Mesendoderm (in vitro differentiated cells): ENCODE measurements at regions not wholly inside any gene's neighbourhood (a gene's known extent, or its start where the extent isn't known, plus 50 kb on each side); places are given as distances from the start of the nearest gene placed in this dataset.

Experiments used
- DNase-seq: peaks from one replicate; pipeline ENCODE4 v3.0.0; 2013
- H2AK5ac ChIP-seq: 2 replicates; pipeline ENCODE4 v1.6.1; 2013; ENCODE audit warnings: low read length, inconsistent platforms
- H2BK120ac ChIP-seq: 2 replicates; pipeline ENCODE4 v1.6.1; 2013; ENCODE audit warnings: low read depth, mild to moderate bottlenecking, low read length, moderate library complexity, mixed read lengths
- H2BK15ac ChIP-seq: replicated peaks from 2 replicates; pipeline ENCODE4 v1.6.1; 2013; ENCODE audit warnings: low read depth, mild to moderate bottlenecking, moderate library complexity
- H2BK5ac ChIP-seq: 2 replicates; pipeline ENCODE4 v1.6.1; 2013; ENCODE audit warnings: low read length, inconsistent platforms
- H3K18ac ChIP-seq: 2 replicates; pipeline ENCODE4 v1.6.1; 2013; ENCODE audit warnings: mild to moderate bottlenecking, low read length, mixed read lengths
- H3K23ac ChIP-seq: one replicate; pipeline ENCODE4 v1.6.1; 2013; ENCODE audit warnings: low read length
- H3K27ac ChIP-seq: 2 replicates; pipeline ENCODE4 v1.5.1; 2013; ENCODE audit warnings: low read depth, mild to moderate bottlenecking, inconsistent platforms, low read length, moderate library complexity
- H3K27me3 ChIP-seq: 2 replicates; pipeline ENCODE4 v1.6.1; 2013; ENCODE audit warnings: low read length, control low read depth, mild to moderate bottlenecking, inconsistent platforms; ENCODE audit not compliant: insufficient read depth, poor library complexity
- H3K36me3 ChIP-seq: 2 replicates; pipeline ENCODE4 v1.6.1; 2013; ENCODE audit warnings: low read length, inconsistent platforms; ENCODE audit not compliant: control insufficient read depth, insufficient read depth
- H3K4ac ChIP-seq: one replicate; pipeline ENCODE4 v1.6.1; 2013; ENCODE audit warnings: low read depth, mild to moderate bottlenecking, low read length, moderate library complexity
- H3K4me1 ChIP-seq: 2 replicates; pipeline ENCODE4 v1.6.1; 2013; ENCODE audit warnings: low read depth, low read length, inconsistent platforms; ENCODE audit not compliant: control insufficient read depth
- H3K4me2 ChIP-seq: 2 replicates; pipeline ENCODE4 v1.6.1; 2013; ENCODE audit warnings: low read length
- H3K4me3 ChIP-seq: 2 replicates; pipeline ENCODE4 v1.5.1; 2013; ENCODE audit warnings: mild to moderate bottlenecking, low read length
- H3K56ac ChIP-seq: one replicate; pipeline ENCODE4 v1.6.1; 2013; ENCODE audit warnings: low read length
- H3K79me1 ChIP-seq: 2 replicates; pipeline ENCODE4 v1.6.1; 2013; ENCODE audit warnings: low read length, inconsistent platforms
- H3K79me2 ChIP-seq: 2 replicates; pipeline ENCODE4 v1.6.1; 2013; ENCODE audit warnings: mild to moderate bottlenecking, low read length; ENCODE audit not compliant: control insufficient read depth, insufficient read depth
- H3K9ac ChIP-seq: 2 replicates; pipeline ENCODE4 v1.6.1; 2013; ENCODE audit warnings: low read length, inconsistent platforms
- H4K5ac ChIP-seq: one replicate; pipeline ENCODE4 v1.6.1; 2013; ENCODE audit warnings: low read length
- H4K8ac ChIP-seq: one replicate; pipeline ENCODE4 v1.6.1; 2013; ENCODE audit warnings: low read depth, mild to moderate bottlenecking, control low read depth, low read length, moderate library complexity
- WGBS: extraction: QIAGEN DNeasy Blood & Tissue Kit; methylation state at CpG from one replicate; pipeline ENCODE4 v1.1.7; 2013; ENCODE audit warnings: low lambda C conversion rate, missing lambda C conversion rate; ENCODE audit not compliant: insufficient coverage; ENCODE audit errors: extremely low coverage; 5-methylcytosine and 5-hydroxymethylcytosine counted together

DNA sequence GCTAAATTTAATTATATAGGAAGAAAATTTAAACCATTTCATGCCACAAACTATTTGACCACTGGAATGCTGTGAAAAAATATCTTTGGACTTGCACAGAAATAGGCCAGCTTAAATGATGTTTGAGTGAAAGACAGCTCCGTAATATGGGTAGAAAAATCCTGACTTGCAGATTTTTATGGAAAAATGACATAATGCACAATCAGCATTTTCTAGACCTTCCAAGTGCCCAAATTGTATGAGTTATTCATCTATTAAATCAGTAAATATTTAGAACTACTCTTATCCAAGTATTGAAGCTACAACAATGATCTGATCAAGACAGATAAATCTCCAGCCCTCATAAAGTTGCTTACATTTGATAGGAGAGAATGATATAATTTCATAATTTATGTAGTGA lies 691.1 kb upstream of the DDX18 start:
- Histone ChIP-seq H3K4ac (no peak overlapping the region), H3K36me3 (no peaks in the 10 kb centered on the region), H3K4me3 (no peak overlapping the region), H3K79me1 (no peaks in the 10 kb centered on the region), H2BK15ac (no peak overlapping the region), H2BK120ac (no peak overlapping the region), H3K56ac (no peak overlapping the region), H4K8ac (no peak overlapping the region), H2BK5ac (no peak overlapping the region), H3K27me3 (no peaks in the 10 kb centered on the region), H3K4me2 (no peak overlapping the region), H3K27ac (no peak overlapping the region), H4K5ac (no peak overlapping the region), H3K23ac (no peak overlapping the region), H3K18ac (no peak overlapping the region), H2AK5ac (no peak overlapping the region), H3K79me2 (no peaks in the 10 kb centered on the region), H3K9ac (no peak overlapping the region), H3K4me1 (no peaks in the 10 kb centered on the region)
- DNase-seq: no peak
- no CpG with 5 or more reads among the region's 1 CpG for WGBS

DNA sequence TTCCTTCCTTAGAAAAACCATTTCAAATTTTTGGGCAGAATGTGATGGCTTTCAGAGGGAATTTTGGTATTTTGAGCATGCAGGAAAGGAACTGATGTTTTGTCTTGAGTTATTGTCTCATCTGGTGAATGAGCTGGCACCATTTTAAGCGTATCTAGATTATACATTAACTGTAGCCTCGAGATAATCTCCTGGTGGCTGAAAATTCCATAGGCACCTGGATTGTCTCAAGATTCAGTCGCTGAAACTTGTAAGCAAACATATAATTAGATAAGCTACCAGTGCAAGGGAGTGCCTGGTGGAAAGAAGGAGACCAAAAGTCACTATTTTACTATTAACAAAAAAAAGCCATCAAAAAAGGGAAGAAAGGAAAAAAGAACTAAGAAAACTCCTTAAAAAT lies 687.8 kb upstream of the DDX18 start:
- no peak overlapping the region for H3K23ac ChIP-seq
- no peak overlapping the region for H2BK5ac ChIP-seq
- DNase-seq: no peak
- no peak overlapping the region for H4K8ac ChIP-seq
- no peak overlapping the region for H3K4me2 ChIP-seq
- no peaks in the 10 kb centered on the region for H3K79me2 ChIP-seq
- H3K27ac ChIP-seq: no peak overlapping the region
- no peak overlapping the region for H4K5ac ChIP-seq
- H2BK15ac ChIP-seq: no peak overlapping the region
- H3K27me3 ChIP-seq: no peaks in the 10 kb centered on the region
- H3K9ac ChIP-seq: no peak overlapping the region
- no peak overlapping the region for H2BK120ac ChIP-seq
- H3K79me1 ChIP-seq: no peaks in the 10 kb centered on the region
- no peaks in the 10 kb centered on the region for H3K4me1 ChIP-seq
- no peak overlapping the region for H3K18ac ChIP-seq
- H3K4ac ChIP-seq: no peak overlapping the region
- H3K36me3 ChIP-seq: no peaks in the 10 kb centered on the region
- no CpG with 5 or more reads among the region's 3 CpGs for WGBS
- H2AK5ac ChIP-seq: no peak overlapping the region
- no peak overlapping the region for H3K4me3 ChIP-seq
- no peak overlapping the region for H3K56ac ChIP-seq

DNA sequence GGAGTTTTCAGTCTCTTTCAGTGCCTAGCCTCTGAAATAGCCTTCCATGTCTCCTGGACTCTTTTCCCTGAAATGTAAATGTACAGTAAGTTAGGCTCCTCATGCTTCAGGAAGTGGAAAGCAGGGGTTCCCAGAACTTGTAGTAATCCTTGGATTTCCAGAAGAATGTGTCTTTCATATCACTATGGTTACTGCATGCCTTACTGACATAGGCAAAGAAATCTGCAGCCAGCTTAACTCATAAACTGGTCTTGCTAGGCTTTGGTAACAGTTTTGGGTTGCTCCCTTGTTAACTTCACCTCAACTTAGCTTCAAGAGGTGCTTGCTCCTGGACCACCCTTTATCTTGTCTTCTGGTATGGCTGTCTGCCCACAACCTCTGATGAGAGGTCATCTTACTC lies 686.8 kb upstream of the DDX18 start:
- Histone ChIP-seq H3K4me2 (no peak overlapping the region), H3K4me3 (no peak overlapping the region), H3K79me1 (no peaks in the 10 kb centered on the region), H3K4me1 (no peaks in the 10 kb centered on the region), H2BK120ac (no peak overlapping the region), H3K36me3 (no peaks in the 10 kb centered on the region), H2AK5ac (no peak overlapping the region), H3K23ac (no peak overlapping the region), H3K27me3 (no peaks in the 10 kb centered on the region), H2BK15ac (no peak overlapping the region), H3K18ac (no peak overlapping the region), H3K79me2 (no peaks in the 10 kb centered on the region), H2BK5ac (no peak overlapping the region), H4K5ac (no peak overlapping the region), H3K9ac (no peak overlapping the region), H3K56ac (no peak overlapping the region), H3K27ac (no peak overlapping the region), H4K8ac (no peak overlapping the region), H3K4ac (no peak overlapping the region)
- DNase-seq: peak; percentile 21

DNA sequence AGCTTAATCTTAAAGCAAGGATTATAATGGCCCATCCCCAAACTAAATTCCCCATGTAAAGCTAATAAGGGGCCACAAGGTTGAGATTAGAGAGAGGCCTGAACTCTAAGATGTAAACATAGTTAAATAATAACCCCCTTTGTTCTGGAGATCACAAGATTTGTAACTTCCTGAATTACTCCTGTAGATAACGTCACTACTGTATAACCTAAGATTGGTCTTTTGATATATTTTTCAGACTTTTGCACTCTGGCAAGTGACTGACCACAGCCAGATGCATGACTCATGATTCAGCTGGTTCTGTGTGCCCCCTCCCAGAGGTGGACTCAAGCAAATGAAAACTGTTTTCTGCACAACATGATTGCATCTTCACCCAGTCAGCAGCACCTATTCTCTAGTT lies 686.0 kb upstream of the DDX18 start:
- H2BK15ac ChIP-seq: no peak overlapping the region
- H4K8ac ChIP-seq: no peak overlapping the region
- H3K23ac ChIP-seq: no peak overlapping the region
- H3K36me3 ChIP-seq: no peaks in the 10 kb centered on the region
- H3K4me1 ChIP-seq: no peaks in the 10 kb centered on the region
- no peak overlapping the region for H3K18ac ChIP-seq
- no peaks in the 10 kb centered on the region for H3K79me2 ChIP-seq
- H3K4me2 ChIP-seq: no peak overlapping the region
- no peak overlapping the region for H3K9ac ChIP-seq
- no peak overlapping the region for H3K4ac ChIP-seq
- H3K79me1 ChIP-seq: no peaks in the 10 kb centered on the region
- H3K27me3 ChIP-seq: no peaks in the 10 kb centered on the region
- no peak overlapping the region for H2BK5ac ChIP-seq
- no peak overlapping the region for H3K4me3 ChIP-seq
- DNase-seq: no peak
- no peak overlapping the region for H4K5ac ChIP-seq
- H3K56ac ChIP-seq: no peak overlapping the region
- H3K27ac ChIP-seq: no peak overlapping the region
- H2BK120ac ChIP-seq: no peak overlapping the region
- WGBS: no CpG with 5 or more reads among the region's 1 CpG
- H2AK5ac ChIP-seq: no peak overlapping the region

DNA sequence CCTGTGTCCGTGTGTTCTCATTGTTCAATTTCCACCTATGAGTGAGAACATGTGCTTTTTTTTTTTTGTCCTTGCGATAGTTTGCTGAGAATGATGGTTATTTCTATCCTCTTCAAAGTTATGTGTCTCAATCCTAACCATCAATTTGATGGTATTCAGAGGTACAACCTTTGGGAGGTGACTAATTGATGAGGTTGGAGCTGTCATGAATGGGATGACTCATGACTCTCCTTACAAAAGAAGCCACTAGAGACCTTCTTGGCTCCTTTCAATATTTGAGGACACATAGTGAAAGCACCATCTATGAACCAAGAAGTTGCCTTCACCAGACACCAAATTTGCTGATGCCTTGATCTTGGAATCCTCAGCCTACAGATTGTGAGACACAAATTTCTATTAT lies 677.1 kb upstream of the DDX18 start:
- H2BK15ac ChIP-seq: no peak overlapping the region
- no peak overlapping the region for H4K8ac ChIP-seq
- no peak overlapping the region for H4K5ac ChIP-seq
- H2BK120ac ChIP-seq: no peak overlapping the region
- H2AK5ac ChIP-seq: no peak overlapping the region
- H3K79me2 ChIP-seq: no peaks in the 10 kb centered on the region
- no CpG with 5 or more reads among the region's 2 CpGs for WGBS
- H3K4me2 ChIP-seq: no peak overlapping the region
- no peak overlapping the region for H2BK5ac ChIP-seq
- H3K36me3 ChIP-seq: no peaks in the 10 kb centered on the region
- H3K56ac ChIP-seq: no peak overlapping the region
- no peaks in the 10 kb centered on the region for H3K79me1 ChIP-seq
- H3K27me3 ChIP-seq: no peaks in the 10 kb centered on the region
- no peak overlapping the region for H3K4ac ChIP-seq
- no peak overlapping the region for H3K18ac ChIP-seq
- H3K9ac ChIP-seq: no peak overlapping the region
- H3K4me3 ChIP-seq: no peak overlapping the region
- no peak for DNase-seq
- H3K27ac ChIP-seq: no peak overlapping the region
- no peak overlapping the region for H3K23ac ChIP-seq
- H3K4me1 ChIP-seq: no peaks in the 10 kb centered on the region

DNA sequence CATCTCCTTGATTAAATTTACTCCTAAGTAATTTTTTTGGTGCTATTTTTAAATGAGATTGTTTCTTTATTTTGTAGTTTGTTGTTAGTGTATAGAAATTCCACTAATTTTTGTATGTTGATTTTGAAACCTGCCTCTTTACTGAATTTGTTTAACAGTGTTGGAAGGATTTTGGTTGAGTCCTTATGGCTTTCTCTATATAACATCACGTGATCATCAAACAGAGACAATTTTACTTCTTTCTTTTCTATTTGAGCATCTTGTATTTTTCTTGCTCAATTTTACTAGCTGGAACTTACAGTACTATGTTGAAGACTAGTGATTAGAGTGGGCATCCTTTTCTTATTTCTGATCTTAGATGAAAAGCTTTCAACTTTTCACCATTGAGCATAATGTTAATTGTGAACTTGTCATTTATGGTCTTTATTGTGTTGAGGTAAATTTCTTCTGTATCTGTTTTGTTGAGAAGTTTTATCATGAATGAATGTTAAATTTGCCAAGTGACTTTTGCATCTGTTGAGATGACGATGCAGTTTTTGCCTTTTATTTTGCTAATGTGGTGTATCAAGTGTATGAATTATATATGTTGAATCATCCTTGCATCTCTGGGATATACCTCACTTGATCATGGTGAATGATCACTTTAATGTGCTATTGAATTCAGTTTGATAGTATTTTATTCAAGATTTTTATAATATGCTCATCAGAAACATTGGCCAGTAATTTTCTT lies 645.3 kb upstream of the DDX18 start:
- no peaks in the 10 kb centered on the region for H3K4me1 ChIP-seq
- H2AK5ac ChIP-seq: no peak overlapping the region
- H3K27me3 ChIP-seq: no peaks in the 10 kb centered on the region
- no peak for DNase-seq
- H3K79me2 ChIP-seq: no peaks in the 10 kb centered on the region
- no peaks in the 10 kb centered on the region for H3K79me1 ChIP-seq
- no peak overlapping the region for H2BK120ac ChIP-seq
- no peak overlapping the region for H2BK15ac ChIP-seq
- no peak overlapping the region for H3K18ac ChIP-seq
- H3K36me3 ChIP-seq: no peaks in the 10 kb centered on the region
- H3K4me2 ChIP-seq: no peak overlapping the region
- no peak overlapping the region for H3K4ac ChIP-seq
- H3K56ac ChIP-seq: no peak overlapping the region
- H2BK5ac ChIP-seq: no peak overlapping the region
- H3K27ac ChIP-seq: no peak overlapping the region
- no peak overlapping the region for H3K23ac ChIP-seq
- no CpG with 5 or more reads among the region's 2 CpGs for WGBS
- no peak overlapping the region for H3K9ac ChIP-seq
- no peak overlapping the region for H4K5ac ChIP-seq
- H4K8ac ChIP-seq: no peak overlapping the region
- H3K4me3 ChIP-seq: no peak overlapping the region
